KMS-11 (cell line): ENCODE measurements at regions not wholly inside any gene's neighbourhood (a gene's known extent, or its start where the extent isn't known, plus 50 kb on each side); places are given as distances from the start of the nearest gene placed in this dataset.

Source experiments
- H2AFZ ChIP-seq: fragments of 200-600 bp; sonication (generic); 2 replicates; pipeline ENCODE4 v1.6.1; 2016; ENCODE audit warnings: antibody characterized with exemption, mixed run types, low read depth
- H3K27ac ChIP-seq: fragments of 200-600 bp; sonication (generic); 2 replicates; pipeline ENCODE4 v1.6.1; 2016; ENCODE audit warnings: mild to moderate bottlenecking, mixed run types
- H3K27me3 ChIP-seq: fragments of 200-600 bp; sonication (generic); 2 replicates; pipeline ENCODE4 v1.6.1; 2017; ENCODE audit warnings: mild to moderate bottlenecking, low read depth, mixed run types, moderate library complexity; ENCODE audit not compliant: insufficient read depth
- H3K36me3 ChIP-seq: fragments of 200-600 bp; sonication (generic); 2 replicates; pipeline ENCODE4 v1.6.1; 2017; ENCODE audit warnings: mild to moderate bottlenecking, mixed run types; ENCODE audit not compliant: insufficient read depth
- H3K4me1 ChIP-seq: fragments of 200-600 bp; sonication (generic); 2 replicates; pipeline ENCODE4 v1.6.1; 2016; ENCODE audit warnings: mild to moderate bottlenecking, low read depth, mixed run types; ENCODE audit not compliant: poor library complexity, severe bottlenecking
- H3K4me2 ChIP-seq: fragments of 200-600 bp; sonication (generic); 2 replicates; pipeline ENCODE4 v1.7.0; 2016; ENCODE audit warnings: mild to moderate bottlenecking, mixed run types
- H3K4me3 ChIP-seq: fragments of 200-600 bp; sonication (generic); IDR thresholded peaks from 2 replicates; pipeline ENCODE4 v1.6.1; 2017; ENCODE audit warnings: low read depth, low read length, mixed read lengths; ENCODE audit not compliant: insufficient read depth
- H3K79me2 ChIP-seq: fragments of 200-600 bp; sonication (generic); 2 replicates; pipeline ENCODE4 v1.6.1; 2016; ENCODE audit warnings: low read depth, mixed run types; ENCODE audit not compliant: insufficient read depth
- H3K9ac ChIP-seq: fragments of 200-600 bp; sonication (generic); 2 replicates; pipeline ENCODE4 v1.6.1; 2016; ENCODE audit warnings: mild to moderate bottlenecking, mixed run types
- H4K20me1 ChIP-seq: fragments of 200-600 bp; sonication (generic); 2 replicates; pipeline ENCODE4 v1.6.1; 2016; ENCODE audit warnings: mild to moderate bottlenecking, mixed run types; ENCODE audit not compliant: insufficient read depth
- TF ChIP-seq, protein P1 (sequence below): fragments of 200-600 bp; sonication (generic); conservative IDR thresholded peaks from 2 replicates; pipeline ENCODE4 v1.6.1; 2017; ENCODE audit warnings: low read depth, mild to moderate bottlenecking, antibody characterized with exemption, low read length, moderate library complexity, mixed read lengths

DNA sequence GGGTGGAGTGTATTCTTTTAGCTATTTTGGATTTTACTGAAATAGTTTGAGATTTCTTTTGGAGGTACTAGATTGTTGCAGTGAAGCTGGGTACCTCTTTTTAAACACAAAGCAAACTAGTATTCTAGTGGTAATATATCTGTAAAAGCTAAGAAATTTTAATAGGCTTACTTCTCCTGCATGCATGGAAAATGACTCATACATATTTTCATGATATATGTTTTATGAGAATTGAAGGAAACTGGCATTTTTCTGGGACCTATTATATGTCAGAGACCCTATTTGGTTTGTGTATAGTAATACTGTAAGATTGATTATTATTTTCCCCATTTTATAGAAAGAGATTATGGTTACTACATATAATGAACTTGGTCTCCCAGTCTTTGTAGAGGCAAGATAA is 851.0 kb downstream of the DIPK2A start:
- no peaks in the 10 kb centered on the region for H3K27me3 ChIP-seq
- H3K4me1 ChIP-seq = no peaks in the 10 kb centered on the region
- H3K27ac ChIP-seq = no peak overlapping the region
- TF ChIP-seq, protein P1, sequence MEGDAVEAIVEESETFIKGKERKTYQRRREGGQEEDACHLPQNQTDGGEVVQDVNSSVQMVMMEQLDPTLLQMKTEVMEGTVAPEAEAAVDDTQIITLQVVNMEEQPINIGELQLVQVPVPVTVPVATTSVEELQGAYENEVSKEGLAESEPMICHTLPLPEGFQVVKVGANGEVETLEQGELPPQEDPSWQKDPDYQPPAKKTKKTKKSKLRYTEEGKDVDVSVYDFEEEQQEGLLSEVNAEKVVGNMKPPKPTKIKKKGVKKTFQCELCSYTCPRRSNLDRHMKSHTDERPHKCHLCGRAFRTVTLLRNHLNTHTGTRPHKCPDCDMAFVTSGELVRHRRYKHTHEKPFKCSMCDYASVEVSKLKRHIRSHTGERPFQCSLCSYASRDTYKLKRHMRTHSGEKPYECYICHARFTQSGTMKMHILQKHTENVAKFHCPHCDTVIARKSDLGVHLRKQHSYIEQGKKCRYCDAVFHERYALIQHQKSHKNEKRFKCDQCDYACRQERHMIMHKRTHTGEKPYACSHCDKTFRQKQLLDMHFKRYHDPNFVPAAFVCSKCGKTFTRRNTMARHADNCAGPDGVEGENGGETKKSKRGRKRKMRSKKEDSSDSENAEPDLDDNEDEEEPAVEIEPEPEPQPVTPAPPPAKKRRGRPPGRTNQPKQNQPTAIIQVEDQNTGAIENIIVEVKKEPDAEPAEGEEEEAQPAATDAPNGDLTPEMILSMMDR = no peak
- no peak overlapping the region for H3K4me3 ChIP-seq
- no peak overlapping the region for H2AFZ ChIP-seq
- no peaks in the 10 kb centered on the region for H3K36me3 ChIP-seq
- H4K20me1 ChIP-seq = no peaks in the 10 kb centered on the region
- H3K4me2 ChIP-seq = no peak overlapping the region
- H3K9ac ChIP-seq = no peak overlapping the region
- H3K79me2 ChIP-seq = no peaks in the 10 kb centered on the region

- H3K4me3 ChIP-seq = no peak overlapping the region
- no peaks in the 10 kb centered on the region for H3K79me2 ChIP-seq
- H3K9ac ChIP-seq = no peak overlapping the region
- no peaks in the 10 kb centered on the region for H4K20me1 ChIP-seq
- no peak overlapping the region for H3K27ac ChIP-seq
- TF ChIP-seq, protein P1 = no peak
- H2AFZ ChIP-seq = no peak overlapping the region
- H3K36me3 ChIP-seq = no peaks in the 10 kb centered on the region
- H3K27me3 ChIP-seq = no peaks in the 10 kb centered on the region
- H3K4me1 ChIP-seq = no peaks in the 10 kb centered on the region
- no peak overlapping the region for H3K4me2 ChIP-seq
Measured at GRCh38 chr3:144831955-144832716, 860.5 kb downstream of the DIPK2A start.

DNA sequence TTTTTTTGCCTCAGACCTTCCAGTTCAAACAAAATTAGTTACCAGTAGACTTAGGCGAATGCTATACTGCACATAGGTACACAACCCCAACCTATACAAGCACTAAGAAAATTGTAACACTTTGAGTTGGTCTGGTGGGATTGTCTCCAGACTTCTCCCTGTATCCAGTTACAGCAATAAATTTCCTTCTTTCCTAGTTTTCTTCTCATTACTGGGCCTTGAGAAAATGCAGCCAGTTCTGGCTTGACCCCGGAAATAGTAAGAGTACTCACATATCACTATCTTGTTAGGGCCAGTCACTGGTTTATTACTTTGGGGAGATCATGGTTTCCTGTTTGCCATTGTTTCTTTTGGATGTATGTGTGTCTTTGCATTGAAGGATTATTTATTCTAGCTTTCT is 868.4 kb downstream of the DIPK2A start:
- no peak overlapping the region for H3K9ac ChIP-seq
- H3K4me2 ChIP-seq = no peak overlapping the region
- H3K27me3 ChIP-seq = no peaks in the 10 kb centered on the region
- H3K27ac ChIP-seq = no peak overlapping the region
- no peak overlapping the region for H3K4me3 ChIP-seq
- H3K79me2 ChIP-seq = no peaks in the 10 kb centered on the region
- TF ChIP-seq, protein P1 = no peak
- no peaks in the 10 kb centered on the region for H3K4me1 ChIP-seq
- no peaks in the 10 kb centered on the region for H3K36me3 ChIP-seq
- no peaks in the 10 kb centered on the region for H4K20me1 ChIP-seq
- H2AFZ ChIP-seq = no peak overlapping the region

DNA sequence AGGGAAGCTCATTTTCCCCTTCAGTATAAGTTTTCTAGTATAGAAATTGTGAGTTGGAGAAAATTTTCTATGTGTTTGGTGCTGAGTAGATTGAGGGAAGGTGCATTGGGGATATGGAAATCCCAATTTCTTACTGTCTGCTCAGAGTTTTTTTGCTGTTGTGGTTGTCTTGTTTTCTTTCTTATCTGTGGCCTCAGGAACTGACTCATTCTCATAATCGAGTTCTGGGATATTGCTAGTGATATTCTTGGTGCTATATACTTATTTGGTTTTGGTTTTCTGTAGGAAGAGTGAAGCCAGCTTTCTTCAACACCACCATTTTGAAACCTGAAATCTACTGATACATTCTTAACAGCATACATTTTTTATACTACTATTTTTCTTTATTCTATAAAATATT is 869.2 kb downstream of the DIPK2A start:
- no peaks in the 10 kb centered on the region for H3K4me1 ChIP-seq
- no peak overlapping the region for H3K4me2 ChIP-seq
- no peak overlapping the region for H3K27ac ChIP-seq
- no peaks in the 10 kb centered on the region for H3K36me3 ChIP-seq
- H3K79me2 ChIP-seq = no peaks in the 10 kb centered on the region
- no peak overlapping the region for H3K4me3 ChIP-seq
- H4K20me1 ChIP-seq = no peaks in the 10 kb centered on the region
- H3K9ac ChIP-seq = no peak overlapping the region
- H2AFZ ChIP-seq = no peak overlapping the region
- TF ChIP-seq, protein P1 = no peak
- no peaks in the 10 kb centered on the region for H3K27me3 ChIP-seq
